PC-9 (cell line): ENCODE measurements at regions not wholly inside any gene's neighbourhood (a gene's known extent, or its start where the extent isn't known, plus 50 kb on each side); places are given as distances from the start of the nearest gene placed in this dataset.

Experiments
- CTCF ChIP-seq: fragments of 200-600 bp; sonication (generic); conservative IDR thresholded peaks from 2 replicates; pipeline ENCODE4 v1.6.1; 2017; ENCODE audit warnings: mixed run types, antibody characterized with exemption, mild to moderate bottlenecking, moderate library complexity
- EZH2 ChIP-seq: fragments of 200-600 bp; sonication (generic); IDR thresholded peaks from 2 replicates; pipeline ENCODE4 v1.8.0; 2017; ENCODE audit warnings: antibody characterized with exemption, low read depth

GRCh38 chr13:54859827-54860226 is 1831.2 kb downstream of the OLFM4 start:
- no peak for TF ChIP-seq CTCF
- TF ChIP-seq EZH2, result no peak
